Activated CD4-positive, alpha-beta T cell treated with anti-CD3 and anti-CD28 coated beads, Interleukin-2, amount 50 U/mL, for 4 hours (primary cell): ENCODE measurements at regions not wholly inside any gene's neighbourhood (a gene's known extent, or its start where the extent isn't known, plus 50 kb on each side); places are given as distances from the start of the nearest gene placed in this dataset.
"Not testable (repeated sequence)": the region's sequence is repeated elsewhere in the genome, so short reads cannot be mapped to it uniquely, and the experiment has no call there.

ENCODE experiments used
- DNase-seq, 2 experiments: peaks; one replicate each; pipeline ENCODE4 v3.0.0-alpha.2; 2020

- no peak for DNase-seq
Observed at GRCh38 chr6:22132656-22133055, 164.2 kb downstream of the PRL start.

GRCh38 chr6:22133357-22133756, 163.5 kb downstream of the PRL start:
- DNase-seq: no peak

- no peak for DNase-seq
Observed at GRCh38 chr6:22134308-22134707, 162.5 kb downstream of the PRL start.

GRCh38 chr6:22135395-22135794, 161.4 kb downstream of the PRL start:
- DNase-seq: no peak

GRCh38 chr6:22140736-22141135, 156.1 kb downstream of the PRL start:
- not testable (repeated sequence) for DNase-seq

- no peak for DNase-seq
Observed at GRCh38 chr6:22141241-22141745, 155.5 kb downstream of the PRL start.

GRCh38 chr6:22142856-22143255, 154.0 kb downstream of the PRL start:
- DNase-seq: no peak

GRCh38 chr6:22145376-22145775, 151.5 kb downstream of the PRL start:
- DNase-seq: no peak

- no peak for DNase-seq
Observed at GRCh38 chr6:22145823-22146677, 150.8 kb downstream of the PRL start.

GRCh38 chr6:22146678-22146930, 150.2 kb downstream of the PRL start:
- DNase-seq: no peak

- DNase-seq: no peak
Observed at GRCh38 chr6:22146931-22147701, 149.7 kb downstream of the PRL start.

GRCh38 chr6:22147921-22148776, 148.7 kb downstream of the PRL start:
- no peak for DNase-seq

GRCh38 chr6:22149096-22149495, 147.7 kb downstream of the PRL start:
- DNase-seq: no peak

- no peak for DNase-seq
Observed at GRCh38 chr6:22149501-22150367, 147.1 kb downstream of the PRL start.

- DNase-seq: no peak
Observed at GRCh38 chr6:22150368-22151035, 146.3 kb downstream of the PRL start.

- no peak for DNase-seq
Observed at GRCh38 chr6:22151892-22152291, 144.9 kb downstream of the PRL start.

- DNase-seq: no peak
Observed at GRCh38 chr6:22152841-22153240, 144.0 kb downstream of the PRL start.

- DNase-seq: no peak
Observed at GRCh38 chr6:22153384-22154158, 143.3 kb downstream of the PRL start.

GRCh38 chr6:22155551-22155950, 141.3 kb downstream of the PRL start:
- no peak for DNase-seq

GRCh38 chr6:22157233-22157632, 139.6 kb downstream of the PRL start:
- no peak for DNase-seq

GRCh38 chr6:22164236-22164635, 132.6 kb downstream of the PRL start:
- DNase-seq: no peak
